Hindlimb muscle (tissue), 1 donor: ENCODE measurements at regions not wholly inside any gene's neighbourhood (a gene's known extent, or its start where the extent isn't known, plus 50 kb on each side); places are given as distances from the start of the nearest gene placed in this dataset.
"Not testable (repeated sequence)": the region's sequence is repeated elsewhere in the genome, so short reads cannot be mapped to it uniquely, and the experiment has no call there.

Experiments used
- DNase-seq: peaks from one replicate; pipeline ENCODE4 v3.0.0-alpha.2; 2013

DNA sequence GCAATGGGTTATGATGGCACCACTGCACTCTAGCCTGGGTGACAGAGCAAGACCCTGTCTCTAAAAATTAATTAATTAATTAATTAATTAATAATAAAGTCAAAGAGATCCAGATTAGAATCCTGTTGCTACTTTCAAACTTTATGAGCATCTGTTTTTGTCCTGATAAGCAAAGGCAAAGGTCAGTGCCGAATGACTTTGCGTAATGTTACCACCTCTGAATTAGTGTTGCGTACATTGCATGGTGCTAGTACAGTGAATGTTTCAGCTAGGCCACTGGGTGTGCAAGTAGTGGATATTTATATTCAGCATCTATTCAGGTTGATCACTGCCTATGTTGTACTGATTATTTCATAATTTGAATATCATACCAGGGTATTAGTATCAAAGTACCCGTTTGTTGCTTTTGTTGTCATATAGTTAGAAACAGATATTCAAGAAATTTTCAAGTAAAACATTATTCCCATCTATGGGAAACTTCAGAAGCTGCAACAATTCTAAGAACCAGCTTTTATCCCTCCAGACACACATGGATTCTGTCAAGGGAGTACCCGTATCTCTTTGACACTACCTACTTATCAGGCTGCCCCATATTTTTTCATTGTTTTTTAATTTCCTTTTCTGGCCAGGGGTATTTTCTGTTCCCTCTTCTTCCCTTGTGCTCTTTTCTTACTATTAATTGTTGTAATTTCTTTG is 127.1 kb upstream of the GRM7 start:
- DNase-seq = no peak

DNA sequence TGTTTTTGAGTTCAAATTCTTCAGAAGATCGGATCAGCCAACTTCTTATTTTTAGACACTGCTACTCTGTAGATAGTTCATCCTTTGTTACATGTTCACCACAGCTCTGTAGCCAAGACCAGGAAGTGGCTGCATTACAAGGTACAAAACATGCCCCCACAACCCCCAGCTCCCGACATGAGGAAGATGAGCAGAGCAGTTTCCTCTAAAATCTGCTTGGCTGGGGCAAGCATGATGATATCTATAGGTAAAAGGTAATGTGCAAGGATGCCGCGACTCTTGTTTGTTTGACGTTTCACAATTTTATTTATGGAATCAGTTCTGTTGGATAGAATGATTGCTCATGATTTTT is 126.5 kb upstream of the GRM7 start:
- no peak for DNase-seq

DNA sequence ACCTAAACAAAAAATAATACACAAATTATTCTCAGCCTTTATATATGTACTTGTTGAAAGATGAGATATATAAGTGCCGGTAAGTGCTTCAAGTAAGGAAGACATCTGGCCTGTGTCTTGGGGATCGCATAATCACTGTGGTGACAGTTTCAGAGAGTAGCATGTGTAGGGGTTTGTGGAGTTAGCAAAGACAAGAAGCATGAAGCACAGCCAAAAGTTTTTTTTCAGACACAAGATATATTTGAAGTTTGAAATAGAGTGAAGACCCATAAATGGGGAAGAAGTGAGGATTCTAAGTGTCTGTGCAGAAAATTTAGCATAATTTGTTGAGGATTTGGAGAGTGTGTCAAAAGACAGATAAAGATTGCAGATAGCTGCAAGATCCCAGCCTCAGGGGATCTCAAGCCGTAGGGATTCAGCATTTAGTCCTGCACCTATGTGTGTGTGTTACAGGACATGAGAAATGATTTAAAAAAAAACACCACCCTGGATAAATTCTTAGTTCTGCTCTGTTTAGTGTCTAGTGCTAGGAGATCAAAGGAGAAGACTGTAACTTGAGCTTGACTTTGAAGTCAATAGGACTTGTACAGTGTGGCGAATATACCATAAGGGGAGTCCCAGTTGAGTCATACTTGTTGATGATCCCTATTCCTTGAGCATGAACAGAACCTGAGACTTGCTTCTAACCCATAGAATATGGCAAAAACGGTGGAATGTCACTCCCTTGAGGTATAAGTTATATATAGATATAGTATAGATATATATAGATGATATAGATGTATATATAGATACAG is 123.9 kb upstream of the GRM7 start:
- DNase-seq = no peak

DNA sequence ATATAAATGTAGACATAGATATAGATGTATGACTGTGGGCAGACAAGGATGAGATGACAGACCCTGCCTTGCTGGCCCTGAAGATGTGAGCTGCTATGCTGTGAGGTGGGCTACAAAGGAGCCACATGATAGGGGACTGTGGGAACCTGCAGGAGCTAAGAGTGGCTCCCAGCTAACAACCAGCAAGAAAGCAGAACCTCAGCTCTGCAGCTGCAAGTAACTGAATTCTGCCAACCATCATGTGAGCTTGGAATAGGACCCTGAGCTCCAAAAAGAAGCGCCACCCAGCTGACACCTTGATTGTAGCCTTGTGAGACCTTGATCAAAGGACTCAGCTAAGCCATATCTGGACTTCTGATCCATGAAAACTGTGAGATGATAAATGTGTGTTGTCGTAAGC is 123.3 kb upstream of the GRM7 start:
- no peak for DNase-seq

DNA sequence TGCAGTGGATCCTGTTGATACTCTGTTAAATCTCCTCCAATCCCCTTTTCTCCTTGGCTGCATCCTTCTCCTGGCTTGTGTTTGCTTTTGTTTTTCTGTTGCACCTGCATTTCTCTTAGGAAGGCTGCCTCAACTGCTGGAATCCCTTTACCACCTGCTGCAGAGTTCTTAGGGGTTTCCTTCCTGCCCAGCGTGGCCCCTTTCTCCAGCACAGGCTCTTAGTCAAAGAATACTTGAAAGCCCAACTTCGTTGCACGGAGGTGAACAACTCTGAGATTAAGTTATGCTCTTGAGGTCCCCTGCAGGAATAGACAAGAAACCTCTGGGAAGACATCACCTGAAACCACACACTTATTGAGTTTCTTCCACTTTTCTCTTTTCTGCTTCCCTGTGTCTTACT is 121.6 kb upstream of the GRM7 start:
- DNase-seq = no peak

DNA sequence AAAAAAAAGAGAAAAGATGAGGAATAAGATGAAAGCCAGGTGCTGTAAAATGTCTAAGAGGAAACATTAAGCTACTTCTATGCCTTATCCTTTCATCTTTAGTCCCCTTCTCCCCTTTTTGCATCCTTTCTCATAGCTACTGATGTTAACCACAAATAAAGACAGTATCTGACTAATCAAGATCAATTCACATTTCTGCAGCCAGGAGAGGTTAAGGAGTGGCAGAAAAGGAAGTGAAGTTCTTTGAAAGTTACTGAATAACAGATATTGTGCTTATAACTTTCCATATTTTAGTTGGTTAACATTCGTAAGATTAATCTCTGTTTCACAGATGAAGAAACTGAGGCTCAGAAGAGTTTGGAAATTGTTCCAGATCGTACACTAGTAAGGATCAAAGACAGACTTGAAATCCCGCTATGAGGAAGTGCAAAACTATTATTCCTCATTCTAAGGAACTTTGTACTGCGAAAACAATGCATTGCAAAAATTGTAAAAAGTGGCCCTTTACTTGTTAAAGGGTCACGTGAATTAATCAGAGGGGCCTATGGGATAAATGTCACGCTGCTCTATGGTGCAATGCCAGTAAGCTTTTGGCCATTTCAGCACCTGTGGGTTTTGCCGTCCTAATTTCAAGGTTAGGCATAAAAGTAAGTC is 117.7 kb upstream of the GRM7 start:
- no peak for DNase-seq

DNA sequence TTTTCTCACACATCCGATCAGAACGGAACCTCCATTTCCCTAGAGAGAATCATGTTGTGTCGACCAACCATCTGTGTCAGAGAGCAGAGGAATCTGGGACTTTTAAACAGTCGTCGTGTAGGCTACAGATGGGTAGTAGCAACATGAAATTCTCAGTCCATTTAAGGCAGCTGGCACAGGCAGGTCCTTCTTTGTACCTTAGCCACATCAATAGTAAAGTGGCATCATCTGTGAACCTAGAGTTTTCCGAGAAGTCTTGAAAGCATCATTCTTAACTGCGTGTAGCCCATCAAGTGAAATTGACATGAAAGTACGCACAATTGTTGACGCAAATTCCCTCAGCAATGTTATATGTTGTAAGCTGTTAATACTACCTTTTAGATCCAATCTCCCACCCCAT is 114.5 kb upstream of the GRM7 start:
- no peak for DNase-seq

DNA sequence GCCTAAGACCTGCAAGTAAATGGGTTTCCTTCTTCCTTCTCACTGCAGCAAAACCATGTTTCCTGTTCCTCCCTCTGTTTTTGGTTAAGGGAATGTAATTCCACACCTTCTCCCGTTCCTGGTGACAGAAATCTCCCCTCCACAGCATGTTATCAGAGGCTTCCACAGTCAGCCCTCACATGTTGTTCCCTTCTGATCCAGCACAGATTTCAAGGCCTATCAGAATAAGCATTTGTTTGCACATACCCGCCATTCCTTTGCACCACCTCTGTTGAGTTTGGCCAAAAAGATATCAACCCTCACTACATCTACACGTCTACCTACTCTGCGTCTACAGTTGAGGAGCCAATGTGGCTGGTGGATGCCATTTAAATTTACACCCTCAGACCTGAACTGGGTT is 113.9 kb upstream of the GRM7 start:
- DNase-seq = no peak

DNA sequence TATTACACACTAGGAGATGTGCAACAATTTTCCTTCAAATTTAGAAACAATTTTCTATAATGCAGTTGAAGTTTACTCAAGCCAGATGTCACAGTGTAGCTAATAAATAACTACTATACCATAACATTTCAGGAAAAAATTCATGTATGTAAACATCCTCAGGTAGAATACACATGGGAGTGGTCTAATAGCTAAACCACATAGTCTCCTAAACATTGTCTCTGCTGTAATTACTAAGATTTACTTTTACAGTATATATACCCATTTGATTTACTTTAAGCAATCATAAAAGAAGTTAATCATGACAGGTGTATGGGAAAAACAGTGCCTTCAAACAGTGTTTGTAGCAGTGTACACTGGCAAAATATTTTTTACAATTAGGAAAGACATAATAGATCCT is 110.1 kb upstream of the GRM7 start:
- DNase-seq = no peak

DNA sequence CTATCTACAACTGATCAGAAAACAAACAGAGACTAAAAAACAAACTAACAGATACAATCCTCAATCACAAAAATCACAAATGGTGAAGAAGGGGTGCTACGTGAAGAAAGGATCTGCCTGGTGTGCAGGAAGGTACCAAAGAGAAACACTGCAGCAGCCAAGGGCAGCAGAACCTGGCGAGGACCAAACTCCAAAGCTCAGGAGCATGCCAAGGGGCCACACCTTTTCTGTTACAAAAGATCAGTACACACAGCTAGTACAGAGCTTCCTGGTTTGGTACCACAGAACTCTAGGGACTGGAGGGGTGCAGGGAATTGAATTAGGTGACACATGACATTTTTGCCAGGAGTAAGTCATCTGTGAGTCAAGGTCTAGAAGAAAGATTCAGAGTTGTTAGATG is 107.4 kb upstream of the GRM7 start:
- DNase-seq = no peak

DNA sequence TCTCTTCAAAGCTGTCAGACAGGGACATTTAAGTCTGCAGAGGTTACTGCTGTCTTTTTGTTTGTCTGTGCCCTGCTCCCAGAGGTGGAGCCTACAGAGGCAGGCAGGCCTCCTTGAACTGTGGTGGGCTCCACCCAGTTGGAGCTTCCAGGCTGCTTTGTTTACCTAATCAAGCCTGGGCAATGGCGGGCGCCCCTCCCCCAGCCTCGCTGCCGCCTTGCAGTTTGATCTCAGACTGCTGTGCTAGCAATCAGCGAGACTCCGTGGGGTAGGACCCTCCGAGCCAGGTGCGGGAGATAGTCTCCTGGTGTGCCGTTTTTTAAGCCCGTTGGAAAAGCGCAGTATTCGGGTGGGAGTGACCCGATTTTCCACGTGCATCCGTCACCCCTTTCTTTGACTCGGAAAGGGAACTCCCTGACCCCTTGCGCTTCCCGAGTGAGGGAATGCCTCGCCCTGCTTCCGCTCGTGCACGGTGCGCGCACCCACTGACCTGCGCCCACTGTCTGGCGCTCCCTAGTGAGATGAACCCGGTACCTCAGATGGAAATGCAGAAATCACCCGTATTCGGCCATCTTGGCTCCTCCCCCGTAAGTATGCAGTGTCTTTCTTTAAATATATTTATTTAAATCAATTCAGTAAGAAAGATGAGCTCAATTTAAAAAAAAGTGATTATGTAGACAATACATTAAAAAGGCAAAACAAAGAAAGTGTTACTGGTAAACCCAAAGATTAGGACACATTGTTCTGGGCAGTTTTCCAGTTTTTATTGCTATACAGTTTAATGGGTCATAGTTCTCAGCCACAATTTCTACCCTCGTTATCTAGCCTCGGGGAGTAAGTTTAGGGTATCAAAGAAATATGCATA is 91.2 kb upstream of the GRM7 start:
- not testable (repeated sequence) for DNase-seq

DNA sequence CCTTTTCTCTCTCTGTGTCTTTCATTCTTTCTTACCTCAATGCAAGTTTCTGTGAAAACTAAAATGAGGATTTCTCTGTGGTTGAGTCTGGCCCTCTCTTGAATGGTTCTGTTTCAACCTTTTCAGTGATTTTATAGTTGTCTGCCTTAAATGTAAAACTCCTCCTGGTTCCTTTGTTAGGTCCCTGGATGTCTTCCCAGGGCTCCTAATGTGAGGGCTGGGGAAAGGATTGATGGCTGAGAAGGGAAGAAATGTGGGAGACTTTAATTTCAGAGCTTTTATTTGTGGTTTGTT is 90.6 kb upstream of the GRM7 start:
- DNase-seq = no peak

DNA sequence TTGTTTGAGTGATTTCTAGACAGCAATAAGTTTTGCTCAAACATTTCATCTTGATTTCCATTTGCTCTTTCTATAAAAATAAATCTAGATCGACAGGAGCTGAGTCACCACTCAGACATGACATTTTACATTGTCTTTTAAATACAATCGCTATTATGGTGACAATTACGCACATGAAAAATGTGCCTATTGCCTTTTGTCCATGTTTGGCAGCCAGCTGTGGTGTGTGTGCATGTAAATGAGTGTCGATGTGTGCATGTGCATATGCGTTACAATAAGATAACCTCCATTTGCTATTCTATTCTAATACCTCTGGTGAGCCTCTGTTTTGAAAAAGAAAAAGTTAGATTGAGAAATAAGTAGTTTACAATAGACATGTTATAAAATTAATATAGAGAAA is 89.7 kb upstream of the GRM7 start:
- no peak for DNase-seq

DNA sequence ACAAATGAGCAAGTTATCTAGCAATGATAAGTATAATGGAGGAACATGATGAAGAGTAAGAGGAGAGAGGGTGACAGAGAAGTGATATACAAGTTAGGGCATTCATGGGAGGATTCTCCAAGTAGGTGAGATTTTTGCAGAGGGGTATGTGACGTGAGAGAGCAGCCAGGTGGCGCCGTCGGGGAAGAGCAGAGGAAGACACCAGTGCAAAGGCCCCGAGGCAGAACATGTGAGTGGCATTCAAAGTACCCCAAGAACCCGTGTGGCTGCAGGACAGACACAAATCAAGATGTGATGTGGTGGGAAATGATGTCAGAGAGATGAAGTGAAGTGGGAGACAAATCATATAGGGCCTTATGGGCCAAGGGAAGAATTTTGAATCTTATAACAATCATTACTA is 81.8 kb upstream of the GRM7 start:
- DNase-seq = no peak

DNA sequence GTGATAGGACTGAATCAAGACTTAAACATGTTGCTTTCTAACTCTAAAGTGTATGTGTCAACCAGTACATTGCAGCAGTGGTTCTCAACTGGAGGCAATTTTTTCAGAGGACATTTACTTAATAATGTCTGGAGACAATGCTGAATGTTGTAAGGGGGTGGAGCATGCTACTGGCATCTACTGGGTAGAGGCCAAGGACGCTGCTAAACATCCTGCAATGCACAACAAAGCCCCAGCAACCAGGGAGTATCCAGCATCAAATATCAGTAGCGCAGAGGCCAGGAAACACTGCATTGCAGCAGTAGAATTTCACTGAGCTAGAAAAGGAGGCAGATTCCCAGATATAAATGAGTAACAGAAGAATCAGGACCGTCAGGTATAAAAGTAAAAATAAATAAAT is 79.8 kb upstream of the GRM7 start:
- no peak for DNase-seq

DNA sequence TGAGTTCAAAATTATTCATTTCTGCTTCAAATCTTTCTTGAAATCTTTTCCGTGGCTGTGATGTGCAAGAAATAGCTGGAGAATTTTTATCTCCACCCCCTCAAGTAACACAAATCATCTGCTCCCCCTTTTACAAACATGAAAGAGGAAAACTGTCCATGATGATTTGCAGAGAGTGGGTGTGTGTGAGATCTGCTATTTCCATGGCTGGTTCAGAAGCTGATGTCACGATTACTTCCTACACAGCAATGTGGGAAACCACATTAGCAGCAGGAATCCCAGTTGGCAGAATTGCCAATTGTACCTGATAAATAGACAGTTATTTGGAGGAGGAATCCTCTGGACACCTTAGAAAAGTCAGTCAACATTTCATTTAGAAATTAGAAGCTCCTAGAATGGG is 75.2 kb upstream of the GRM7 start:
- DNase-seq = no peak

DNA sequence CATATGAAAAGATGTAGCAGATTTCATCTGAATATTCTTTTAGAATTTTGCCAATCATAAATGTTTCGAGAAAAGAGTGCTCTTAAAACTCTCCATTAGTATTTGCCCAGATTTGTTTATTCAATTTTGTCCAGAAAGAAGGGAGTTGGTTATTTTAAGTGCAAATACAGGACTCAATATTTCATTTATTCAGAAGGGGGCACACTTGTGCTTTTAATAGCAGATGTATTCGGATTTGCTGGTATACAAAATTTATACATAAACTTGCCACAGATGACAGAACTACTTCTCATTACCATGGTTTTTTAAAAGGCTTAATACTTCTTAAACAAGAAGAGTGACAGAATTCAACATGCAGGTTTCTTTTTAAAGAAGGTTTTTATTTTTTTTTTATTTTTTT is 69.8 kb upstream of the GRM7 start:
- no peak for DNase-seq

DNA sequence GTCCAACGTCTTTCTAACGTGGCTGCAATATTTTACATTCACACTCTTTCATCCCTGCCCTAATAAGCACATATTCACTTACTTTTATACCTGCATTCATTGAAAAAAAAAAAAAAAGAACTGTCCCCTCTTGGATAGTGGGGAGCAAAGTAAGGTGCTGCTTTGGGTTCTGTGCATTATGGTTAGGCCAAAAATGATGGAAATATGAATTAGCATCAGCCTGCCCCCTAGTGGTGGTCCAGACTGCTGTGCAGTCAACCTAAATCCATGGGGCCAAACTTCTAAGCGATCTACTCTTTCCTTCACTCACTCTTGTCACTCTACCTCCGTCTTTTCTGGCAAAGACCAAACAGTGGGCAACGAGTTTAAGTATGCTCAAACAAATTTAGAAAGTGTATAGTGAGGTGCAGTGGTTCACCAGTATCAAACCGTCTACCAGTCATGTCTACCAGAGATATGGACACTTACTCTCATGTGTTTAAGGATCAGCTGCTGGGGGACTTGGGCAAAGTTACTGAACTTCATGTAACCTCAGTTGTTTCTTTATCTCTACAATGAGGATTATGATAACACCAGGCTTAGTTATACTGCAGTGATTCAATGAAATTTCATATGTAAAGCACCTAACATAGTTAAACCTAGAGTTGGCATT is 61.5 kb upstream of the GRM7 start:
- peak; percentile 9 for DNase-seq

DNA sequence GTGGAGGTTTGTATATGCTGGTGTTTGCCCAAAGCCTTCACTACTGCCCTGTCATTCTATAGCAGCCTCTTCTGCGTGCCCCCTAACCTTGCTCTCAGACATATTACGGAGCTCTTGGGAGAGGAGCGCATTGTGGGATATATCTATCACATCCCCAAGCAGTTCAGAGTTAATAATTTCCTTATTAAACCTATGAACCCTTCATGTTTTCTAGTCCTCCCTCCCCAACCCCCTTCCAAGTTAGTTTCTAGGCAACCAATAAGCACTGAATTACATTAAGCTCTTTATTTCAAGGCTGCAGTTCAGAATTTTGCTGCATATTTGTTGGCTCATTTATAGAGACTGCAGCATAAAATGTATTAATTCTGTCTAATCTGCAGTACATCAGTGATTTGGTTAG is 57.3 kb upstream of the GRM7 start:
- DNase-seq = no peak

DNA sequence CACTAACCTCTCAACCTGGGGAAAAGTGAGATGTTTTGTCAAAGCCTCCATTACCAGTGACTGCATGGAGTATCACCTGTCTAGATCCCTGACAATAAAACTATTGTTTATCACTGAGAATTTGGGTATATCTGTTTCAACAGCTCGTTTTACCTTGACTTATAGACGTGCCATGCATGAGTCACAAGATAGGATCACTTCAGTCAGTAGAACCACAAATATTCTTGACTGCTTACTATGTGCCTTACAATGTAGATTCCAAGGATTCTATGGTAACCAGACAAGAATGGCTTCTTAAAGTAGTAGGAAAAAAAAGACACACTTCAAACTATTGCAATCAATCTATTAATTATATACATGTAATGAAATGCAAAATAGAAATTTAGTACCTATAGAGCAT is 55.7 kb upstream of the GRM7 start:
- no peak for DNase-seq

DNA sequence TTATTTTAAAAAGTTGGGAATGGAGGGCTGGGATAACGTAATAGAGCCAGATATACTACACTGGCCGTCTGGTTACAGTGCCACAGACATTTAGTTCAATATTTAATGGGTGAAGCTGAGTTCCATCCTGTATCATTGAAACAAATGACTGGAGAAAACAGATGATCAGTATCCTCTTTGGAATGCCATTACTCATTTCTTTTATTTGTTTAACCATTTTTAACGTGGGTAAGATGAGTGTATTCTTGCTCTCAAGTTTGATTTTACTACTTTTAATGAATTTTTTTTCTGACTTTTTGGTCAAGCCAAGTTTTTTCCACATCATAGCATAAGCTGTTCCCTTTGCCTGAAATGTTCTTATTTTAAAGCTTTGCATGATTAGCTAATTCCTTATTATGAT is 53.9 kb upstream of the GRM7 start:
- no peak for DNase-seq

DNA sequence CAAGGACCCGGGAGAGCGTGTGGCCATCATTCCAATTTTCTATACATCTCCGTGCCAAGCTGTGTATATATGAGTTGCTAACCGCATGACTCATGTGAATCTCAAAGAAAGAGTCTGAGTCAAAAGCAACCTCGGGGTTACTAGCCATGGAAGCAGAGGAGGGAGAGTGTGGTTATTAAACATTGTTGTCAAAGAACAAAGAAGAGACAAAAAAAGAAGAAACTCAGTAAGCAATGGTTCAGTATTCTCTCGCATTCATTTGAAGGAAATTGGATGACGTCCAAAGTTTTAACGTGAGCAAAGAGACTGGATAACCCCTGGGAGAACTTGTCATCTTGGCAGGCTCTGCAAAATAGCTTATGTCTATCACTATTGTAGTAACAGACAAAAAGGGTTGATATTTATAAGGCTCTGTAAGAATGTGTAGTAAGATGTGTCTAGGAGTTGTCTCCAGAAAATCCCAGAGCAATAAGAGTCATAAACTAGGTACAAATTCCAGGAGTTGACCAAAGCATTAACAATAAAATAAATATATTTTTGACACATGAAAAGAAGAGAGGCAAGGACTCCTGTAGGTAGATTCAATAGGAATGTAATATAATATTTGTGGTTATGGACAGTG is 52.8 kb upstream of the GRM7 start:
- DNase-seq = no peak
